ENCODE measurements at regions not wholly inside any gene's neighbourhood (a gene's known extent, or its start where the extent isn't known, plus 50 kb on each side); places are given as distances from the start of the nearest gene placed in this dataset.

DNA sequence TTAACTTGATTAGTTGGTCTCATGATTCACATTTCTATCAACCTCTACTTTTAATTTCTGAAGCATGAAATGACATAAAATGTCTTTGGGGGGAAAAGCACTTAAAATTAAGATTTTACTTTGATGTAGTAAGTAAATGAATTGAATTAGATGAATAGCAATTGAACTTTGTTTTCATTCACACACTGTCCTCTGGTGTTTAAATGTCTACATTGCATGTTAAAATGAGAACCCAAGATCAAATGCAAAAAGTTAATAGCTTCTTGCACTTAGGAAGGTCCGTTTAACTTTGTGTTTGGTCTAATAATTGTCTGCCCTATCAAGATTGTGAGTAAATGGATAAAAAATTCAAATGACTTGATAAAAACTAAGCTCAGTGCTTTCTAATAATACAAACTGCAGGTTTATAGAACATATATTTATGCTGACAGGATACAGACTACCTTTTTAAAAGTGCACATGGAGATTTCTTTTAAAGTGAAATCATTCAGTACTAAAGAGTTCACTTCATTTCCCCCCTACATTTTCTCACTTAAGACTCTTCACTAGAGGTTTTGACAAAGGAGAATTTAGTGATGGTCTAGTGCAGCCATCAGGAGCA is 156.2 kb upstream of the NABP1 start:
- H3K79me2 ChIP-seq (ENCODE audit: insufficient read depth, low read length), result no peaks in the 10 kb centered on the region
- no peak overlapping the region for H3K9ac ChIP-seq (ENCODE audit: low read length)
- H3K4me3 ChIP-seq (ENCODE audit: insufficient read depth, low read depth, low read length), result no peak overlapping the region
- FAIRE-seq (peak; percentile 68), DNase-seq (ENCODE audit: low read depth) (peak; percentile 17)
- H3K4me2 ChIP-seq (ENCODE audit: low read length), result no peak overlapping the region
- no peak overlapping the region for H3K27ac ChIP-seq (ENCODE audit: low read depth, low read length)
- Mint-ChIP-seq H3K36me3 (ENCODE audit: low read depth, unreplicated experiment) (no peaks in the 10 kb centered on the region), H3K27me3 (ENCODE audit: low read depth, unreplicated experiment) (no peaks in the 10 kb centered on the region), H3K9me3 (ENCODE audit: unreplicated experiment) (no peaks in the 10 kb centered on the region), H3K27ac (ENCODE audit: unreplicated experiment) (no peak overlapping the region), H3K4me3 (ENCODE audit: unreplicated experiment) (no peak overlapping the region), H3K4me1 (ENCODE audit: low read depth, unreplicated experiment) (no peaks in the 10 kb centered on the region)
- TF ChIP-seq, protein P1, sequence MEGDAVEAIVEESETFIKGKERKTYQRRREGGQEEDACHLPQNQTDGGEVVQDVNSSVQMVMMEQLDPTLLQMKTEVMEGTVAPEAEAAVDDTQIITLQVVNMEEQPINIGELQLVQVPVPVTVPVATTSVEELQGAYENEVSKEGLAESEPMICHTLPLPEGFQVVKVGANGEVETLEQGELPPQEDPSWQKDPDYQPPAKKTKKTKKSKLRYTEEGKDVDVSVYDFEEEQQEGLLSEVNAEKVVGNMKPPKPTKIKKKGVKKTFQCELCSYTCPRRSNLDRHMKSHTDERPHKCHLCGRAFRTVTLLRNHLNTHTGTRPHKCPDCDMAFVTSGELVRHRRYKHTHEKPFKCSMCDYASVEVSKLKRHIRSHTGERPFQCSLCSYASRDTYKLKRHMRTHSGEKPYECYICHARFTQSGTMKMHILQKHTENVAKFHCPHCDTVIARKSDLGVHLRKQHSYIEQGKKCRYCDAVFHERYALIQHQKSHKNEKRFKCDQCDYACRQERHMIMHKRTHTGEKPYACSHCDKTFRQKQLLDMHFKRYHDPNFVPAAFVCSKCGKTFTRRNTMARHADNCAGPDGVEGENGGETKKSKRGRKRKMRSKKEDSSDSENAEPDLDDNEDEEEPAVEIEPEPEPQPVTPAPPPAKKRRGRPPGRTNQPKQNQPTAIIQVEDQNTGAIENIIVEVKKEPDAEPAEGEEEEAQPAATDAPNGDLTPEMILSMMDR (IDR thresholded peaks at IDR 0.05; ENCODE audit: insufficient read depth, low read depth, low read length), result peak; percentile 73
- TF ChIP-seq EZH2 (IDR thresholded peaks at IDR 0.05; ENCODE audit: insufficient read depth, low read length), result no peak
- H2AFZ ChIP-seq (ENCODE audit: low read depth, low read length), result no peak overlapping the region
- no peaks in the 10 kb centered on the region for H3K9me3 ChIP-seq (ENCODE audit: insufficient read depth, low read depth, low read length)
- no peaks in the 10 kb centered on the region for H3K36me3 ChIP-seq (ENCODE audit: insufficient read depth, low read length)
- H4K20me1 ChIP-seq (ENCODE audit: insufficient read depth, low read length), result no peaks in the 10 kb centered on the region
- H3K4me1 ChIP-seq (ENCODE audit: insufficient read depth, low read length), result no peaks in the 10 kb centered on the region
- H3K27me3 ChIP-seq (ENCODE audit: insufficient read depth, low read length), result no peaks in the 10 kb centered on the region

GRCh38 chr2:191522478-191523120 is 155.3 kb upstream of the NABP1 start:
- no peaks in the 10 kb centered on the region for H3K27me3 ChIP-seq (ENCODE audit: insufficient read depth, low read length)
- no peaks in the 10 kb centered on the region for H3K4me1 Mint-ChIP-seq (ENCODE audit: low read depth, unreplicated experiment)
- H2AFZ ChIP-seq (ENCODE audit: low read depth, low read length), result no peak overlapping the region
- no peaks in the 10 kb centered on the region for H3K79me2 ChIP-seq (ENCODE audit: insufficient read depth, low read length)
- H3K27me3 Mint-ChIP-seq (ENCODE audit: low read depth, unreplicated experiment), result no peaks in the 10 kb centered on the region
- no peak overlapping the region for H3K27ac Mint-ChIP-seq (ENCODE audit: unreplicated experiment)
- H3K36me3 Mint-ChIP-seq (ENCODE audit: low read depth, unreplicated experiment), result no peaks in the 10 kb centered on the region
- H3K36me3 ChIP-seq (ENCODE audit: insufficient read depth, low read length), result no peaks in the 10 kb centered on the region
- no peak overlapping the region for H3K4me3 ChIP-seq (ENCODE audit: insufficient read depth, low read depth, low read length)
- H3K9ac ChIP-seq (ENCODE audit: low read length), result no peak overlapping the region
- H3K4me3 Mint-ChIP-seq (ENCODE audit: unreplicated experiment), result no peak overlapping the region
- DNase-seq (ENCODE audit: low read depth) (no peak), FAIRE-seq (no peak)
- no peaks in the 10 kb centered on the region for H3K9me3 Mint-ChIP-seq (ENCODE audit: unreplicated experiment)
- no peaks in the 10 kb centered on the region for H3K9me3 ChIP-seq (ENCODE audit: insufficient read depth, low read depth, low read length)
- no peaks in the 10 kb centered on the region for H3K4me1 ChIP-seq (ENCODE audit: insufficient read depth, low read length)
- TF ChIP-seq EZH2 (IDR thresholded peaks at IDR 0.05; ENCODE audit: insufficient read depth, low read length), result no peak
- TF ChIP-seq, protein P1 (IDR thresholded peaks at IDR 0.05; ENCODE audit: insufficient read depth, low read depth, low read length), result no peak
- H3K27ac ChIP-seq (ENCODE audit: low read depth, low read length), result no peak overlapping the region
- H4K20me1 ChIP-seq (ENCODE audit: insufficient read depth, low read length), result no peaks in the 10 kb centered on the region
- H3K4me2 ChIP-seq (ENCODE audit: low read length), result no peak overlapping the region

DNA sequence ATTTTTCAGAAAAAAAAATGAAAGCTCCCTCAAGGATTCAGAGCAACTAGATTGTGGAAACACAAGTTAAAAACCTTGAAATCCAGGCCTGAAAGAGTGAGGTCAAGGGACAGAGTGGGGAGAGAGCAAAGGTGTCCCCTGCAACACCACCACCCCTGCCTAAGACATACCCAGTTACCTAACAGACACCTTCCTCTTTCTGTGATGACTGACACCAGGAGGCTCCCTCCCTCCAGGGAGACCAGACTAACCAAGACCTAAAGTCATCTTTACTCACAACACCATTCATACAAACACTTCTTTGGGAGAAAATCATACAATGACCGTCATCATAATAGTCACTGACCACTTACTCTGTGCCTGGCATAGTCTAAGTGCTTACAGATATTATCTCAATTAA is 151.8 kb upstream of the NABP1 start:
- no peak overlapping the region for H3K4me2 ChIP-seq (ENCODE audit: low read length)
- no peak for TF ChIP-seq EZH2 (IDR thresholded peaks at IDR 0.05; ENCODE audit: insufficient read depth, low read length)
- TF ChIP-seq, protein P1 (IDR thresholded peaks at IDR 0.05; ENCODE audit: insufficient read depth, low read depth, low read length), result no peak
- H3K4me3 Mint-ChIP-seq (ENCODE audit: unreplicated experiment), result no peak overlapping the region
- no peaks in the 10 kb centered on the region for H3K79me2 ChIP-seq (ENCODE audit: insufficient read depth, low read length)
- H3K27ac ChIP-seq (ENCODE audit: low read depth, low read length), result no peak overlapping the region
- no peaks in the 10 kb centered on the region for H3K4me1 Mint-ChIP-seq (ENCODE audit: low read depth, unreplicated experiment)
- no peak overlapping the region for H3K27ac Mint-ChIP-seq (ENCODE audit: unreplicated experiment)
- no peaks in the 10 kb centered on the region for H3K27me3 Mint-ChIP-seq (ENCODE audit: low read depth, unreplicated experiment)
- no peak for FAIRE-seq
- H3K4me3 ChIP-seq (ENCODE audit: insufficient read depth, low read depth, low read length), result no peak overlapping the region
- no peaks in the 10 kb centered on the region for H4K20me1 ChIP-seq (ENCODE audit: insufficient read depth, low read length)
- no peaks in the 10 kb centered on the region for H3K27me3 ChIP-seq (ENCODE audit: insufficient read depth, low read length)
- H3K4me1 ChIP-seq (ENCODE audit: insufficient read depth, low read length), result no peaks in the 10 kb centered on the region
- H3K9ac ChIP-seq (ENCODE audit: low read length), result no peak overlapping the region
- H3K9me3 Mint-ChIP-seq (ENCODE audit: unreplicated experiment), result peaks cover 1% of the 10 kb centered on the region
- DNase-seq (ENCODE audit: low read depth), result no peak
- H2AFZ ChIP-seq (ENCODE audit: low read depth, low read length), result no peak overlapping the region
- H3K9me3 ChIP-seq (ENCODE audit: insufficient read depth, low read depth, low read length), result no peaks in the 10 kb centered on the region
- no peaks in the 10 kb centered on the region for H3K36me3 Mint-ChIP-seq (ENCODE audit: low read depth, unreplicated experiment)
- no peaks in the 10 kb centered on the region for H3K36me3 ChIP-seq (ENCODE audit: insufficient read depth, low read length)
